Nephron progenitor cell (in vitro differentiated cells): ENCODE measurements at regions not wholly inside any gene's neighbourhood (a gene's known extent, or its start where the extent isn't known, plus 50 kb on each side); places are given as distances from the start of the nearest gene placed in this dataset.

Source experiments
- DNase-seq: peaks from one replicate; pipeline ENCODE4 v3.0.0; 2021
- H3K27ac Mint-ChIP-seq: 2 replicates; pipeline ENCODE4 v1.8.0; 2021; ENCODE audit warnings: mild to moderate bottlenecking, moderate library complexity, mixed read lengths
- H3K27me3 Mint-ChIP-seq: 2 replicates; pipeline ENCODE4 v1.8.0; 2021; ENCODE audit warnings: mild to moderate bottlenecking, low read depth, mixed read lengths; ENCODE audit not compliant: poor library complexity
- H3K36me3 Mint-ChIP-seq: 2 replicates; pipeline ENCODE4 v1.8.0; 2021; ENCODE audit warnings: low read depth, mixed read lengths
- H3K4me1 Mint-ChIP-seq: 2 replicates; pipeline ENCODE4 v1.8.0; 2021; ENCODE audit warnings: mixed read lengths
- H3K4me3 Mint-ChIP-seq: 2 replicates; pipeline ENCODE4 v1.8.0; 2021; ENCODE audit warnings: mild to moderate bottlenecking, moderate library complexity, mixed read lengths
- H3K9me3 Mint-ChIP-seq: 2 replicates; pipeline ENCODE4 v1.8.0; 2021; ENCODE audit warnings: mild to moderate bottlenecking, moderate library complexity, mixed read lengths
- CTCF ChIP-seq: fragments of 200-600 bp; sonication (generic); IDR thresholded peaks from 2 replicates; pipeline ENCODE4 v1.5.0; 2021; ENCODE audit warnings: antibody characterized with exemption

DNA sequence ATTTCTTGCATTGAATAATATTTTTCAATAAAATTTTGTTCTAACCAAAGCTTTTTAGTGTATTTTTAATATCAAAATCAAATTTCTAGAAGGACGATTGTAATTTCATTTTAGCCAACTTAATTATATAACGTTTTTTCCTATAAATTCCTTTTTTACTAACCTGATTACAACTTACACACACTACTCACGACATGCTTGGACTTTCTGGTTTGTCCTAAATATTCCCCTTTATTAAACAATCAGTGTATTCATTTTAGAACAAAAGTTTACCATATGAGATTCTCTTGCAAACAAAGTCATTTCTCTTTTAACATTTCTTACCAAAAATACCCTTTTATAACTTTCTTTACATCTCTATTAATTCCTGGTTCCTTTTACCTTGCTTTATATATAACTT lies 173.7 kb downstream of the PWWP3B start:
- Mint-ChIP-seq H3K27me3 (no peaks in the 10 kb centered on the region), H3K9me3 (peaks cover 68% of the 10 kb centered on the region), H3K4me1 (no peaks in the 10 kb centered on the region), H3K36me3 (no peaks in the 10 kb centered on the region), H3K4me3 (no peak overlapping the region), H3K27ac (no peak overlapping the region)
- no peak for TF ChIP-seq CTCF
- DNase-seq = no peak

DNA sequence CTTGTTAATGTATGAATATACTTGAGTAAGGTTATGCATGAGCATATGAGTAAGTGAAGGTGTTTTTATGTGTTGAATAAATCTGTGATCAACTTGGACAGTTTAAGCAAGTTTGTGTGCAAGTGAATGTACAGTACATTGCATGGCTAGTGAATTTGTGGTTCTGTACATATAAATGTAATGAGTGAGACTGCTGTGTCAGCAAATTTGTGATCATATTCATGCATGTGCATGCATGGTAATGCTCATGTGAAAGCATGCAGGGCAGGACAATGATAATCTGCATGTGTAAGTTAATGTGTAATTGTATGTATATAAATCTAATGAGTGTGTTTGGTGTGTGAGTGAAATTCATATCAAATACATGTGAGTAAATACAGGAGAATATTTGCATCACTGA lies 188.5 kb downstream of the PWWP3B start:
- Mint-ChIP-seq H3K27me3 (no peaks in the 10 kb centered on the region), H3K27ac (no peak overlapping the region), H3K36me3 (no peaks in the 10 kb centered on the region), H3K4me3 (no peak overlapping the region), H3K9me3 (peaks cover 17% of the 10 kb centered on the region), H3K4me1 (no peaks in the 10 kb centered on the region)
- no peak for TF ChIP-seq CTCF
- no peak for DNase-seq

- H3K9me3 Mint-ChIP-seq = peaks cover 26% of the 10 kb centered on the region
- no peak overlapping the region for H3K4me3 Mint-ChIP-seq
- H3K4me1 Mint-ChIP-seq = no peaks in the 10 kb centered on the region
- no peaks in the 10 kb centered on the region for H3K36me3 Mint-ChIP-seq
- DNase-seq = no peak
- no peak overlapping the region for H3K27ac Mint-ChIP-seq
- no peak for TF ChIP-seq CTCF
- H3K27me3 Mint-ChIP-seq = no peaks in the 10 kb centered on the region
Observed at GRCh38 chrX:106363214-106363613, 195.1 kb downstream of the PWWP3B start.

DNA sequence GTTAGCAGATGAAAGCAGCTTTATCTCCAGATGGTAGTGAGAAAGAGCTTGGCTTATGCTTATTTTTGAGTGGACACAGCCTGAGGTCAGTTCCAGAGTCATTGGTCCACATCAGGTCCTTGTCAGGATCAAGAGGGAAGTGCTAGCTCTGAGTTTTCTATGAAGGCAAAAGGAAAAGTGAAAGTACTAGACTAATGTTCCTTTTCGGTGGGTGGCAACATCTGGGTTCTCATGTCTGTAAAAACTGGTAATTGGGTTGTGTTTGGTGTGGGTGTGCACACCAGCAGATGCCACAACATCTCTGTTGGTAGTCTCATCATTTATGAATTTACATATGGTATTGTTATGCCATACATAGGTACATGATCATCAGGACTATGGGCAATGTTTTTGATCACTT lies 210.5 kb downstream of the PWWP3B start:
- no peak for TF ChIP-seq CTCF
- H3K4me1 Mint-ChIP-seq = no peaks in the 10 kb centered on the region
- no peaks in the 10 kb centered on the region for H3K27me3 Mint-ChIP-seq
- H3K36me3 Mint-ChIP-seq = no peaks in the 10 kb centered on the region
- no peak for DNase-seq
- peaks cover 39% of the 10 kb centered on the region for H3K9me3 Mint-ChIP-seq
- no peak overlapping the region for H3K4me3 Mint-ChIP-seq
- no peak overlapping the region for H3K27ac Mint-ChIP-seq

DNA sequence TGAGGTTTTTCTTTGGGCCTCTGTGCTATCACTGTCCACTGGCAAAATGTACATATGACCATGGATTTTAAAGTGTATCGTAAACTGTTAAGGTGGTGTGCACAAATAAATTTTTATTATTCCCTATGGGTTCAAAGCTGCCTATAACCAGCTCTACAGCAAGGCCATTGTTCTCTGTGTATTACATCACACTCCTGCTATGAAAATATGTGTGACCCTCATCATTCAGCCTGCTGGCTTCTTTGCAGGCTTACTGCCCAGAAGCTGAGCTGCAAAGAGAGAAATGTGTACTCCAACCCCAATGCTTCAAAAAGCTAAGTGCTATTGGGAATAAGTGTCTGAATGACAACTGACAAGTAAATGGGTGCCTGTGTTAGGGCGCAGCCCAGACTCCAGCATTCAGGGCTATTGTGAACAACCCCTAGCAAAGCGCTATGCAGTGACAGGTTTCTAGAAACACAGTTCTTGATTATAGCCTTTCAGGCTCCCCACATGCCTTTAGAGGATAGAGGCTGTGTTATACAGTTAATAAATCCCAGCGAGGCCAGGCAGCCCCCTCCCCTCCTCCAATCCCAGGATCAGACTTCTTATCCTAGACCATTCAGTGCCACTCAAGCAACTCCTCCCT lies 220.4 kb upstream of the RADX start:
- DNase-seq = no peak
- H3K27ac Mint-ChIP-seq = no peak overlapping the region
- no peak for TF ChIP-seq CTCF
- H3K9me3 Mint-ChIP-seq = peaks cover 9% of the 10 kb centered on the region
- H3K27me3 Mint-ChIP-seq = no peaks in the 10 kb centered on the region
- H3K36me3 Mint-ChIP-seq = no peaks in the 10 kb centered on the region
- no peak overlapping the region for H3K4me3 Mint-ChIP-seq
- H3K4me1 Mint-ChIP-seq = no peaks in the 10 kb centered on the region

DNA sequence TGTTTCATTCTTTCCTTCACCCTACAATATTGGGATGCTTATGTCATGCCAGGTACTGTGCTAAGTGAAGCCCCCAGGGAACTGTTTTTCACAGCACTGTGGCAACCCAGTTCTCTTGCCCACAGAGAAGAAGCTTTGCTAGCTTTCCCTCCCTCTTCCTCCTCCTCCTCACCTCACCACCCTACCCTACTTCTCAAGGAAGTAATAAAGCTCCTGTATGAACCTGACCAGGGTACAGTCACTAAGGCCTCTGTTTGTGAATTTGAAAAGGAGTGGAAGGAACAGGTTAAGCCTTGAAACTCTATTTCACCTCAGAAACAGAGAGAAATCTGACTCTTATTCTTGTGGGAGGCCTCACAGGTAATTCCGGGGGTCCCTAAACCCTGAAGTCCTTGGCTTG lies 219.4 kb upstream of the RADX start:
- Mint-ChIP-seq H3K4me1 (no peaks in the 10 kb centered on the region), H3K36me3 (no peaks in the 10 kb centered on the region), H3K9me3 (peaks cover 11% of the 10 kb centered on the region), H3K4me3 (no peak overlapping the region), H3K27ac (no peak overlapping the region), H3K27me3 (no peaks in the 10 kb centered on the region)
- TF ChIP-seq CTCF = no peak
- no peak for DNase-seq
